B cell (primary cell): ENCODE measurements at regions not wholly inside any gene's neighbourhood (a gene's known extent, or its start where the extent isn't known, plus 50 kb on each side); places are given as distances from the start of the nearest gene placed in this dataset.

Source experiments
- ATAC-seq: fragments of 200-7000 bp; cut with Tn5 transposase; one replicate; pipeline ENCODE4 v1.10.0; 2021; ENCODE audit warnings: low read depth, mild to moderate bottlenecking, moderate number of reproducible peaks, moderate library complexity
- CTCF ChIA-PET: fragments of 350-600 bp; sonication (Branson Sonifier 250); formaldehyde crosslinking; loops from one replicate; lab custom pipeline; 2021; ENCODE audit warnings: antibody characterized with exemption, inconsistent platforms; lab: Charles Lee
- POLR2A ChIA-PET: fragments of 350-600 bp; sonication (Branson Sonifier 250); formaldehyde crosslinking; loops from one replicate; lab custom pipeline; 2021; ENCODE audit warnings: antibody characterized with exemption; lab: Charles Lee
- DNase-seq: peaks from one replicate; pipeline ENCODE4 v3.0.0; 2013
- H2AFZ ChIP-seq: 2 replicates; pipeline ENCODE4 v1.6.1; 2012; ENCODE audit warnings: mild to moderate bottlenecking, low read depth, low read length; ENCODE audit not compliant: insufficient read depth, poor library complexity, severe bottlenecking
- H3K27ac ChIP-seq, 2 donors: 1 replicate in 1 of 2; 2 replicates in 1 of 2; pipeline ENCODE4 v1.5.1; 2012 to 2013; ENCODE audit warnings: low read length in 2 of 2, mild to moderate bottlenecking in 2 of 2, moderate library complexity in 1 of 2
- H3K27me3 ChIP-seq, 4 experiments: fragments of 200-600 bp in 1 of 4; sonication (generic) in 1 of 4; replicated peaks in 1 of 4; 1 replicate in 2 of 4; 2 replicates in 2 of 4; pipeline versions ENCODE4 v1.6.1 to v1.7.0; 2013 to 2016; ENCODE audit warnings: low read length in 3 of 4, mild to moderate bottlenecking in 2 of 4, mixed read lengths in 1 of 4, moderate library complexity in 1 of 4; ENCODE audit not compliant: insufficient read depth in 4 of 4, control insufficient read depth in 3 of 4; ENCODE audit errors: control extremely low read depth in 1 of 4
- H3K36me3 ChIP-seq, 2 experiments: replicated peaks in 1 of 2; 1 replicate in 1 of 2; 2 replicates in 1 of 2; pipeline versions ENCODE4 v1.6.1 to v1.7.1; 2013; ENCODE audit warnings: low read length in 1 of 2; ENCODE audit not compliant: insufficient read depth in 2 of 2, control insufficient read depth in 1 of 2; ENCODE audit errors: control extremely low read depth in 1 of 2, extremely low read depth in 1 of 2
- H3K4me1 ChIP-seq, 2 donors: fragments of 200-600 bp in 1 of 2; sonication (generic) in 1 of 2; 1 replicate in 1 of 2; 2 replicates in 1 of 2; pipeline versions ENCODE4 v1.5.1 to v1.6.1; 2013 to 2017; ENCODE audit warnings: low read length in 2 of 2; ENCODE audit not compliant: control insufficient read depth in 2 of 2, insufficient read depth in 2 of 2
- H3K4me2 ChIP-seq: replicated peaks from 2 replicates; pipeline ENCODE3; 2012; ENCODE audit warnings: mild to moderate bottlenecking, low read depth, low read length; ENCODE audit not compliant: poor library complexity, severe bottlenecking
- H3K4me3 ChIP-seq, 5 experiments: fragments of 200-600 bp in 1 of 5; sonication (generic) in 1 of 5; 1 replicate in 3 of 5; 2 replicates in 2 of 5; pipeline versions ENCODE4 v1.5.1 to v1.7.0; 2011 to 2016; ENCODE audit warnings: low read length in 4 of 5, mild to moderate bottlenecking in 4 of 5, low read depth in 2 of 5, control low read depth in 1 of 5, moderate library complexity in 1 of 5; ENCODE audit not compliant: insufficient read depth in 1 of 5; ENCODE audit errors: control extremely low read depth in 1 of 5, extremely low read depth in 1 of 5
- H3K79me2 ChIP-seq: fragments of 200-600 bp; sonication (generic); one replicate; pipeline ENCODE4 v1.6.0; 2016; ENCODE audit warnings: low read length; ENCODE audit not compliant: control insufficient read depth, insufficient read depth
- H3K9ac ChIP-seq: fragments of 200-600 bp; sonication (generic); 2 replicates; pipeline ENCODE4 v1.6.1; 2017; ENCODE audit warnings: mild to moderate bottlenecking, low read length, moderate library complexity
- H3K9me3 ChIP-seq, 3 donors: one replicate each; pipeline versions ENCODE4 v1.6.1 to v1.7.1; 2013; ENCODE audit warnings: low read length in 2 of 3; ENCODE audit not compliant: control insufficient read depth in 2 of 3, insufficient read depth in 1 of 3; ENCODE audit errors: control extremely low read depth in 1 of 3
- H4K20me1 ChIP-seq: 2 replicates; pipeline ENCODE4 v1.6.0; 2012; ENCODE audit warnings: mild to moderate bottlenecking, low read length; ENCODE audit not compliant: insufficient read depth, control insufficient read depth, poor library complexity, severe bottlenecking
- H3K27ac Mint-ChIP-seq: one replicate; pipeline ENCODE4 v1.8.0; 2021; ENCODE audit warnings: mixed read lengths
- H3K27me3 Mint-ChIP-seq: one replicate; pipeline ENCODE4 v1.8.0; 2021; ENCODE audit warnings: mixed read lengths
- H3K4me1 Mint-ChIP-seq: one replicate; pipeline ENCODE4 v1.8.0; 2021; ENCODE audit warnings: mixed read lengths
- H3K4me3 Mint-ChIP-seq: one replicate; pipeline ENCODE4 v1.8.0; 2021; ENCODE audit warnings: mixed read lengths
- H3K9me3 Mint-ChIP-seq: one replicate; pipeline ENCODE4 v1.8.0; 2022; ENCODE audit warnings: mixed read lengths; ENCODE audit not compliant: insufficient read depth
- CTCF ChIP-seq: fragments of 200-600 bp; IDR thresholded peaks from one replicate; pipeline ENCODE4 v1.8.0; 2022; ENCODE audit warnings: antibody characterized with exemption, mild to moderate bottlenecking
- EZH2 ChIP-seq: IDR thresholded peaks from 2 replicates; pipeline ENCODE4 v1.6.1; 2012; ENCODE audit warnings: borderline replicate concordance, low read depth, mild to moderate bottlenecking, moderate library complexity, low read length; ENCODE audit not compliant: insufficient read depth, poor library complexity, severe bottlenecking
- WGBS: methylation state at CpG from one replicate; pipeline ENCODE4 v1.1.5; 2013; ENCODE audit warnings: missing lambda C conversion rate; ENCODE audit not compliant: insufficient coverage; 5-methylcytosine and 5-hydroxymethylcytosine counted together
- intact Hi-C: fragments of 100-400 bp; cut with micrococcal nuclease; formaldehyde crosslinking; loops from one replicate; pipeline ENCODE4 v1.10.0; 2022

- TF ChIP-seq EZH2 = no peak
- TF ChIP-seq CTCF = no peak
- Histone ChIP-seq H3K27ac (no peak overlapping the region), H3K4me3 (no peak overlapping the region), H4K20me1 (no peaks in the 10 kb centered on the region), H3K4me1 (no peaks in the 10 kb centered on the region), H3K9me3 (peaks cover 0 to 1% (median 0%) of the 10 kb centered on the region in 3 donors), H3K4me2 (no peak overlapping the region), H3K79me2 (no peaks in the 10 kb centered on the region), H2AFZ (no peak overlapping the region), H3K36me3 (no peaks in the 10 kb centered on the region), H3K9ac (no peak overlapping the region), H3K27me3 (no peaks in the 10 kb centered on the region)
- no peak overlapping the region for H3K4me3 Mint-ChIP-seq
- ChIA-PET CTCF (no interaction called here), POLR2A (no interaction called here)
- intact Hi-C loops = no loop called here
- H3K4me1 Mint-ChIP-seq = no peaks in the 10 kb centered on the region
- ATAC-seq (no peak), DNase-seq (no peak)
- H3K27me3 Mint-ChIP-seq = peaks cover 5% of the 10 kb centered on the region
- no peaks in the 10 kb centered on the region for H3K9me3 Mint-ChIP-seq
- no CpG with 5 or more reads among the region's 1 CpG for WGBS
- H3K27ac Mint-ChIP-seq = no peak overlapping the region
These were observed 80.9 kb upstream of the POU3F3 start for GRCh38 chr2:104772996-104773395.

- no peak overlapping the region for H3K27ac ChIP-seq
- no peaks in the 10 kb centered on the region for H3K36me3 ChIP-seq
- no peak for ATAC-seq
- H3K4me2 ChIP-seq = no peak overlapping the region
- CTCF ChIA-PET = no interaction called here
- Mint-ChIP-seq H3K27me3 (peaks cover 5% of the 10 kb centered on the region), H3K4me3 (no peak overlapping the region), H3K4me1 (no peaks in the 10 kb centered on the region), H3K9me3 (no peaks in the 10 kb centered on the region), H3K27ac (no peak overlapping the region)
- H3K9ac ChIP-seq = no peak overlapping the region
- WGBS = 95% methylated on average over 3 of the region's 3 CpGs
- no peak for TF ChIP-seq CTCF
- TF ChIP-seq EZH2 = no peak
- H3K27me3 ChIP-seq = no peaks in the 10 kb centered on the region
- H3K9me3 ChIP-seq = peaks cover 0 to 1% (median 0%) of the 10 kb centered on the region in 3 donors
- H3K4me3 ChIP-seq = no peak overlapping the region
- H4K20me1 ChIP-seq = no peaks in the 10 kb centered on the region
- POLR2A ChIA-PET = no interaction called here
- no peak overlapping the region for H2AFZ ChIP-seq
- no peaks in the 10 kb centered on the region for H3K79me2 ChIP-seq
- intact Hi-C loops = no loop called here
- DNase-seq = no peak
- no peaks in the 10 kb centered on the region for H3K4me1 ChIP-seq
These were observed 79.3 kb upstream of the POU3F3 start for GRCh38 chr2:104774631-104775030.
